ENCODE measurements at regions not wholly inside any gene's neighbourhood (a gene's known extent, or its start where the extent isn't known, plus 50 kb on each side); places are given as distances from the start of the nearest gene placed in this dataset.

- Mint-ChIP-seq H3K36me3 (ENCODE audit: low read depth) (no peaks in the 10 kb centered on the region), H3K27ac (ENCODE audit: unreplicated experiment) (no peak overlapping the region), H3K4me1 (peaks cover 7% of the 10 kb centered on the region), H3K27me3 (ENCODE audit: low read depth) (peaks cover 22% of the 10 kb centered on the region), H3K9me3 (no peaks in the 10 kb centered on the region), H3K4me3 (no peak overlapping the region)
- TF ChIP-seq CTCF (conservative IDR thresholded peaks at IDR 0.05) = no peak
- DNase-seq (ENCODE audit: low read depth, low spot score) = no peak
Measured at GRCh38 chr11:116602637-116602942, 170.2 kb downstream of the BUD13 start.

GRCh38 chr11:116601814-116602636 is 170.8 kb downstream of the BUD13 start:
- no peak for TF ChIP-seq CTCF (conservative IDR thresholded peaks at IDR 0.05)
- Mint-ChIP-seq H3K27ac (ENCODE audit: unreplicated experiment) (no peak overlapping the region), H3K9me3 (no peaks in the 10 kb centered on the region), H3K36me3 (ENCODE audit: low read depth) (no peaks in the 10 kb centered on the region), H3K4me1 (peaks cover 7% of the 10 kb centered on the region), H3K27me3 (ENCODE audit: low read depth) (peaks cover 19% of the 10 kb centered on the region), H3K4me3 (no peak overlapping the region)
- DNase-seq (ENCODE audit: low read depth, low spot score) = no peak

GRCh38 chr11:116600930-116601329 is 171.9 kb downstream of the BUD13 start:
- H3K9me3 Mint-ChIP-seq = no peaks in the 10 kb centered on the region
- no peak overlapping the region for H3K27ac Mint-ChIP-seq (ENCODE audit: unreplicated experiment)
- no peaks in the 10 kb centered on the region for H3K36me3 Mint-ChIP-seq (ENCODE audit: low read depth)
- TF ChIP-seq CTCF (conservative IDR thresholded peaks at IDR 0.05) = no peak
- peaks cover 20% of the 10 kb centered on the region for H3K27me3 Mint-ChIP-seq (ENCODE audit: low read depth)
- H3K4me3 Mint-ChIP-seq = no peak overlapping the region
- DNase-seq (ENCODE audit: low read depth, low spot score) = no peak
- H3K4me1 Mint-ChIP-seq = peaks cover 7% of the 10 kb centered on the region

DNA sequence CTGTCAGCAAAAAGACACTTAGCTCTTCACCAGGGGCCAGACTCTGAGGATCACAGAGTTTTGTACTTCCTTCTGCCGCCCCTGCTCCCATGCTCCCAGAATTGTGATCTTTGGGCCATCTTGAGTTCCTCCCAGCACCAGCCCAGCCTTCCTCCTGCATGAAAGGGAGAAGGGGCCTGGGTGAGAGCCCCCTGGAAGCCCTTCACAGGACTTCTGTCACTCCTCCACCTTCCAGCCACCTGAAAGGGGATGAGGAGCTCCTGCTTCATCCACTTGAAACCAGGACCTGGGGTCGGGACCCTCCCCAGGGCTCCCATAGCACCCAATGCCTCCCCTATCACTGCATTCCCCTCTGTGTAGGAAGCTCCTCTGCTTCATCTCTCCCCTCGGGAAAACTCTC is 174.2 kb downstream of the BUD13 start:
- H3K9me3 Mint-ChIP-seq = no peaks in the 10 kb centered on the region

GRCh38 chr11:116598036-116598435 is 174.8 kb downstream of the BUD13 start:
- Mint-ChIP-seq H3K36me3 (ENCODE audit: low read depth) (no peaks in the 10 kb centered on the region), H3K27me3 (ENCODE audit: low read depth) (peaks cover 21% of the 10 kb centered on the region), H3K4me3 (no peak overlapping the region), H3K9me3 (no peaks in the 10 kb centered on the region), H3K27ac (ENCODE audit: unreplicated experiment) (no peak overlapping the region), H3K4me1 (peaks cover 11% of the 10 kb centered on the region)
- no peak for TF ChIP-seq CTCF (conservative IDR thresholded peaks at IDR 0.05)
- DNase-seq (ENCODE audit: low read depth, low spot score) = no peak

More for the DNA sequence above, 174.2 kb downstream of the BUD13 start:
- H3K27me3 Mint-ChIP-seq (ENCODE audit: low read depth) = peaks cover 21% of the 10 kb centered on the region
- H3K27ac Mint-ChIP-seq (ENCODE audit: unreplicated experiment) = no peak overlapping the region
- H3K4me3 Mint-ChIP-seq = no peak overlapping the region
- no peak for DNase-seq (ENCODE audit: low read depth, low spot score)
- TF ChIP-seq CTCF (conservative IDR thresholded peaks at IDR 0.05) = no peak
- peaks cover 11% of the 10 kb centered on the region for H3K4me1 Mint-ChIP-seq
- H3K36me3 Mint-ChIP-seq (ENCODE audit: low read depth) = no peaks in the 10 kb centered on the region
